Heart left ventricle (tissue), 13 donors: ENCODE measurements at regions not wholly inside any gene's neighbourhood (a gene's known extent, or its start where the extent isn't known, plus 50 kb on each side); places are given as distances from the start of the nearest gene placed in this dataset.

Experiments
- POLR2A ChIP-seq, 2 donors: fragments of 450-650 bp; IDR thresholded peaks; one replicate each; pipeline ENCODE4 v1.6.1; 2017; ENCODE audit warnings: antibody characterized with exemption in 2 of 2, mild to moderate bottlenecking in 2 of 2, moderate library complexity in 2 of 2
- TF ChIP-seq, protein P1 (sequence below), 12 donors: fragments of 200-600 bp; sonication (generic) in 4 of 12; IDR thresholded peaks; one replicate each; pipeline versions ENCODE4 v1.5.0 to v1.8.0; 2018 to 2022; ENCODE audit warnings: antibody characterized with exemption in 12 of 12, mild to moderate bottlenecking in 5 of 12
- donor health status: ischemic (EF 13 %, LVEDD 7.1; RV severe dilation, severe dysfunction).
- donor health status: DM: no; HTN: yes; CAD: no.
- donor health status: DM: no; HTN: no; CAD: no.
- donor health status: ischemic (EF 25% LVEDD 6.9; RV normal size, moderate dysfunction).
- donor health status: ischemic (EF 25% LVEDD 5.7; RV mildly dilated, moderate dysfunction).
- donor health status: ischemic (EF 35%, LVEDD 5.7; RV mildly dilated, moderate dysfunction).
- donor health status: nonischemic (EF 11% LVEDD 7.7; RV severe dilation, severe dysfunction).
- donor health status: DM: yes; HTN: yes; CAD: no.
- donor health status: PGD.
- donor health status: ischemic (EF 29% LVEDD 5.4; RV normal size, mild dysfunction).
- donor health status: nonischemic (EF 23%, LVEDD 6.1; RV moderate dilation, normal function).

DNA sequence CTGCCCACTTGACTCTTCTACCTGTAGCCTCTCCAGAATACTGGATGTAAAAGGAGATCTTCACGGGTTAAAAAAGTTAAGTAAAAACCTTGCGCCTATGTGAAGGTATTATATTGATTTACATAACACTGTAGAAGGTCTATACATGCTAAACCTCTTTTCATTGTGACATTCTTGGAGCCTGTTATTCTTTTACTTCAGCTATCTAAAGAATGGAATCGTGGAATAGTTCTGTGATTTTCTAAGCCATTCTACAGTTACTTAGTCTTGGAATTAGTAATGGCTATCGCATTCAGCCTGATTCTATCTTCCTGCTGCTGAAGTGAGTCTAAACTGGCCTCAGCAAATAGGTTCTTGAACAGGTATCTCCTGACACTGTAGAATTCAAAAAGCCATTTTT, 430.0 kb upstream of the DPH6 start:
- TF ChIP-seq, protein P1, sequence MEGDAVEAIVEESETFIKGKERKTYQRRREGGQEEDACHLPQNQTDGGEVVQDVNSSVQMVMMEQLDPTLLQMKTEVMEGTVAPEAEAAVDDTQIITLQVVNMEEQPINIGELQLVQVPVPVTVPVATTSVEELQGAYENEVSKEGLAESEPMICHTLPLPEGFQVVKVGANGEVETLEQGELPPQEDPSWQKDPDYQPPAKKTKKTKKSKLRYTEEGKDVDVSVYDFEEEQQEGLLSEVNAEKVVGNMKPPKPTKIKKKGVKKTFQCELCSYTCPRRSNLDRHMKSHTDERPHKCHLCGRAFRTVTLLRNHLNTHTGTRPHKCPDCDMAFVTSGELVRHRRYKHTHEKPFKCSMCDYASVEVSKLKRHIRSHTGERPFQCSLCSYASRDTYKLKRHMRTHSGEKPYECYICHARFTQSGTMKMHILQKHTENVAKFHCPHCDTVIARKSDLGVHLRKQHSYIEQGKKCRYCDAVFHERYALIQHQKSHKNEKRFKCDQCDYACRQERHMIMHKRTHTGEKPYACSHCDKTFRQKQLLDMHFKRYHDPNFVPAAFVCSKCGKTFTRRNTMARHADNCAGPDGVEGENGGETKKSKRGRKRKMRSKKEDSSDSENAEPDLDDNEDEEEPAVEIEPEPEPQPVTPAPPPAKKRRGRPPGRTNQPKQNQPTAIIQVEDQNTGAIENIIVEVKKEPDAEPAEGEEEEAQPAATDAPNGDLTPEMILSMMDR (IDR thresholded peaks at IDR 0.05): no peak
- TF ChIP-seq POLR2A (IDR thresholded peaks at IDR 0.05): no peak
